SK-MEL-5 (cell line): ENCODE measurements at regions not wholly inside any gene's neighbourhood (a gene's known extent, or its start where the extent isn't known, plus 50 kb on each side); places are given as distances from the start of the nearest gene placed in this dataset.
A peak's percentile ranks its signal among the peaks of the same experiment; 100 is the strongest.

Experiments used
- DNase-seq: peaks from one replicate; pipeline ENCODE4 v3.0.0-alpha.2; 2016; ENCODE audit warnings: low read depth, low spot score
- in situ Hi-C: cut with HindIII; loops from 2 replicates; pipeline ENCODE4 v1.10.0; 2016; ENCODE audit warnings: low sequenced_read_pairs, high pct_unique_total_duplicates, low pct_unique_long_range_greater_than_20kb

DNA sequence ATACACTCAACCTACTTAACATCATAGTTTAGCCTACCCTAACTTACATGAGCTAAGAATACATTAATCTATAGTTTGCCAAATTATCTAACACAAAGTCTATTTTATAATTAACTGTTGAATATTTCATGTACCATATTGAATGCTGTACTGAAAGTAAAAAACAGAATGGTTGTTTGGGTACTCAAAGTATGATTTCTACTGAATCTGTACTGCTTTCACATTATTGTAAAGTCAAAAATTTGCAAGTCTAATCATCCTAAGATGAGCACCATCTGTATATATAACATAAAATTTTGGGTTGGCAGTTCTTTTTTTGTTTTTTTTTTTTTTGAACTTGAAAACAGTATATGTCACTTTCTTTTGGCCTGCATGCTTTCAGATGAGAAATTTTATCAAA, 1212.6 kb downstream of the SLITRK5 start:
- in situ Hi-C loops: no loop called here
- no peak for DNase-seq

DNA sequence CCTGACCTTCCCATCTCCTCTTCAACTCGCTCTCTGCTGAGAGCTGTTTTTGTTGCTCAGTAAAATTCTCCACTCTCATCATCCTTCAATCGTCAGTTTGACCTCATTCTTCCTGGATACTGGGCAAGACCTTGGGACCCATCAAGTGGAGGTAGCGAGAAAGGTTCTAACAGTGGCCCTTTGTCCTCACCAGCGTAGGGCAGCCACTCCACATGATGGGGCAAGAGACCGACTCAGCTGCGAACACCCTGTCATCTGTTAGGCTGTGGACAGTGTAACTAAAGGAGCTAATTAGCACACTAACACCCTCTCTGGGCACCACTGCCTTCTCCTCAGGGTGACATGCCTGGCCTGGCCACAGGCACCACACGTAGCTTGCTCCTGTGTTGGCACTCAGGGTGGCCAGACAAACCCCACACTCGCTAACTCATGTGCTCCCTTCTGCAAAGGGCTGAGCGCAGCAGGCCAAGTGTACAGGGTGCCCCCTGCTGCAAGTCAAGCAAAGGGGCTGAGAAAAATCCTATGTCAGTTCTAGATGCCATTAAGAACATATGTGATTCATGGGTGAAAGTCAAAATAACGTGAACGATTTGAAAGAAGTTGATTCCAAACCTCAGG, 1216.0 kb downstream of the SLITRK5 start:
- in situ Hi-C loops: no loop called here

DNA sequence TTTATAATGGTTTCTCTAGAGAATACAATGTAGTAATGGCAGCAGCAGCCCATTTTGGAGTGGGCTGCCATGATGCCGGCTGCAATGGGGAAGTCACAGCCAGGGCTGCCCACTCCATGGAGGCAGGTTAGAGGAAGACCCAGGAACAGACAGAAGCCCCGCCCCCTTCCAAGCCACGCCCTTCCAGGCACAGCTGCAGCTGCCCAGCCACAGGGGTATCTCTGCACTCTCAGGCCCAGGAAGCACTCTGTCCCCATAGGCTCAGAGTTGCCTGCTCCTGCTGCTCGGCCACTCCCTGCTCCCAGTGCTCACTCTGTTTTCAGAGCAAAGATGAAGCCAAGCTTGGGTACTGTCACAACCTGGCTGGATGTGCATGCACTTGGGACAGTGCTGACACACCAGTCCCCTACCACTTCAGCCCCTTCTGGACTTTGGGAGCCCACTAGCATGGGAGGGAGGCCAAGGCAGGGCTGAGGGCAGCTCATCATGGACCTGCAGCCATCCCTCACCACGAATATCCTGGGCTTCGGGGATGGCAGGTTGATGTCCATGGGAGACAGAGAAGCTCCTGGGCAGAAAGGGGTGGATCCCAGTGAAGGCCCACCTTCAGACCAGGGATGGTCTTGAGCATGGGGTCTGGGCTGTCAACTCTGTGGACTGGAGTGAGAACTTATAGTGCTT, 1224.2 kb downstream of the SLITRK5 start:
- DNase-seq: no peak
- in situ Hi-C loops: no loop called here

More for the DNA sequence above, 1216.0 kb downstream of the SLITRK5 start:
- peak; percentile 90 for DNase-seq

DNA sequence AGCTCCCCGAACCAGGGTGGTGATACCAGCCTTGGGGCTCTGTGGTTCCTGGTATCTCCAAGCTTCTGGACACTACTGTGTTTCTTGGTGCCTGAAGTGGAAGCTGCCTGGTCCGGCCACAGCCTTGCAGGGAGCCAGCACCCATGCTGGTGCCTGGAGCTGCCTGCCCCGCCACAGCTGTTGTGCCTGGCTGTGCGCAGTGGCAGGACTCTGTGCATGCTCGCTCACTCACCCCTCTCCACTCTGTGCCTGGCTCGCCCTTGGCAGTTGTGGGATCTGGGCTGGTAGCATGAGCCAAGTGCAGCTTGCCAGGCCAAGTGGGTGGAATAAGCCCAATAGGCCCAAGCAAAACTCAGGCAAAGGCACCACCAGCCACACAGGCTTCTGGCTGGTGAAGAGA, 1225.3 kb downstream of the SLITRK5 start:
- DNase-seq: no peak
- in situ Hi-C loops: no loop called here

DNA sequence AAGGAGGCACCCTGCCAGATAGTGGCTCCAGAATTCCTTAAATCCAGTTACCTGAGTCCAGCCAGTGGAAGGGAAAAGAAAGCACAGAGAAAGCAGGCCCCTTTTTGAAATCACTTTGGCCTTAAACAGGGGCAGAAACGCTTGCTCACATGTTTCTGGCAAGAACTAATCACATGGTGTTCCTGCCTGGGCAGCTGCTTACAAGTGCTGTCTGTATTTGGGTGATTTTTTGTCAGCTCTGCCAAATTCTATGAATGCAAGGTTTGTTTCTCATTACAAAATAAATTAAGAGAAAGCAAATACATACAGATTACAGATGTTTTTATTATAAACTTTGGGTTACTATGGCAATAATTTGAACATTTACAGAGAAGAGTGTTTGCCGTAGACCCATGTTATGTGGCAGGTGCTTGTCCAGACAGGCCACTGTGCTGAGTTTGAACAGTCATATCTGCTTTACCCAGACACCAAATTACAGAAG, 1237.8 kb downstream of the SLITRK5 start:
- in situ Hi-C loops: no loop called here
- peak; percentile 78 for DNase-seq

DNA sequence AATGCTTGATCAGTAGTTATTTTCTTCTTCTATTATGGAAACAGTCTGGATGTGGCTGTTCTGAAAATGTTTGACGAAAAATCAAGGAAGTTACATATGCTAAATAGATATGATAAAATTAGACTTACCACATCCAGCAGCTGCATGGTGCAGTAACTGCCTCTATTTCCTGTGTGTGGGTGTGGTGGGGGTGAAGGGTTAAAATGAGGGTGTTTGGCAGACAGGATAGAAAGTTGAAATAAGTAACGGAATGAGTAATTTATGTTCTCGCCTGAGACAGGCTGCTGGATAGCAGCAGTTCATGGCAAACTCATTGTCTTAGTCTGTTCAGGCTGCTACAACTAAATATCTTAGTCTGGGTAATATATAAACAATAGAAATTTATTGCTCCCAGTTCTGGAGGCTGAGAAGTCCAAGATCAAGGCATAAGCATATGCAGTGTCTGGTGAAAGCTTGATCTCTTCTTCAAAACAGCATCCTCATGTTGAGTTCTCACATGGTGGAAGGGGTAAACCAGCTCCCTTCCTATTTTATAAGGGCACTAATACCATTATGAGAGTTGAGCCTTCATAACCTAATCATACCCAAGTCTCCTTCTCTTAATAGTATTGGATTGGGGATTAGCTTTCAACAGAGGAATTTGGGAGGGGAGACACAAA, 1248.9 kb downstream of the SLITRK5 start:
- in situ Hi-C loops: no loop called here
- DNase-seq: no peak

DNA sequence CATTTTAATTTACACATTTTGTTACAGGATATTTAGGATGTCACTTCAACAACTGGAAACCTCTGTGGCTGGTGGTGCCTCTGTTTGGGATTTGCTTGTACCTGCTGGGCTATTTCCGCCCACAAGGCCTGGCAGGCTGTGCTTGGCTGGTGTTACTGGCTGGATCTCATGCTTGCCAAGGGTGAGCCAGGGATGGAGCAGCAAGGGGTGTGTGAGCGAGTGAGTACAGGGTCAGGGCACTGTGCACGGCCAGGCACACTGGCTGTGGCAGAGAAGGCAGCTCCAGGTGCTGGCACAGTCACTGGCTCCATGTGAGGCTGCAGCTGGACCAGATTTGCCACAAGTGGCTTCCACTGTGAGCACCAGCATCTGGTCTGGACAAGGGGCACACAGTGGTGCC, 1254.8 kb downstream of the SLITRK5 start:
- in situ Hi-C loops: no loop called here
- DNase-seq: no peak

DNA sequence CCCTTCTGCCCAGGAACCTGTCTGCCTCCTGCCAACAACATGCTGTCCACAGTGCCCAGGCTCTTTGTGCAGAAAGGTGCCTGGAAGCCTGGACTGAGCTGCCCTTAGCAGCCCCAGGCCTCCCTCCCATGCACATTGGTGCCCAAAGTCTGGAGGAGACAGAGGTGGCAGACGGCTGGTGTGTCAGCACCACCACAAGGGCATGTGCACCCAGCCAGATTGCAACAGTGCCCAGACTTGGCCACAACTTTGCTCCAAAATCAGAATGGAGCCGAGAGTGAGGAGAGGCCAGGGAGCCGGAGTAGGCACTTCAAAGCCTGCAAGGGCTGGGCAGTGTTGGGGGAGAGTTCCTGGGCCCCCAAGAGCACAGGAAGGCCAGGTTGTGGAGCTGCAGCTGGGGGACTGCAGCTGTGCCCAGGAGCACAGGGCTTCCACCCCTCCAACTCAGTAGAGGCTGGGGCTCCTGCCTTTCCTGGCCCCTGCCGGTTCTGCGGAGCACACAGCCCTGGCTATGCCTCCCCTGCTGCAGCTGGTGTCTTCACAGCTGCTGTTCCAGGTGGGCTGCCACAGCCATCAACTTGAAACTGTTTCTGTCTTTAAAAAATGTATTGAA, 1255.8 kb downstream of the SLITRK5 start:
- in situ Hi-C loops: no loop called here
- DNase-seq: no peak

DNA sequence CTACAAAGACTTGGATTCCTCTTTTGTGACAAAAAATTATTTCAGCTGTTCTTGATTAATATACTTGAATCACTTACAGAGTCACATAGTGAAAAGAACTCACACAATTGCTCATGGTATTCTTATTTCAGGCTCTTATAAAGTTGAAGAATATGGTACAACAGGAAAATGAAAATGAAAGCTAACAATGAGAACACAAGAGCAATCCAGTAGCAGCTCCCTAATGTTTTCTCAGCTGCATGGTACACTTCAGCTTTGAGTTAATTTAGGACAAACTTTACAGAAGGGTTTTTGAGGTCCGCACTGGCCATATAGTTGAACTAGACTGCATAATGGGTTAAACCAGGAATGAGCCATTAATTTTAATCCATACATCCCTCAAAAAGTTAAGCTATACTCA, 1261.8 kb downstream of the SLITRK5 start:
- DNase-seq: no peak
- in situ Hi-C loops: no loop called here

DNA sequence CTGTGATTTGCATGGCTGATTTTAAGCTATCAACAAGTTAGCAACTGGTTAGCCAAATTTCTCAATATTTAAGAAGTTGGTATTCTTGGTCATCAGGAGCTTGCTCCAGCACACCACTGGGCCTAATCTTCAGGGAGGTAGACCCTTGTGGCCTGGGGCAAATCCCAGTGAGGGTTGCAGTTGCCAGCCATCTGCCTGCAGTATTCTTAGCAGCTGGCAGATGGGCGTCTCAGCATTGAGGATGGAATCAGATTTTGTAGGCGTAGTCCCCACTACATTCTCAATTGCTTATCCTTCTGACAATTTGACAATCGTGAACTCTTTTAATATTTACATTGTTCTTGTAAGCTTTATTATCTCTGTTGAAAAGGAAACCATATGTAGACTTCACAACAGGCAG, 1266.2 kb downstream of the SLITRK5 start:
- in situ Hi-C loops: no loop called here
- DNase-seq: no peak

DNA sequence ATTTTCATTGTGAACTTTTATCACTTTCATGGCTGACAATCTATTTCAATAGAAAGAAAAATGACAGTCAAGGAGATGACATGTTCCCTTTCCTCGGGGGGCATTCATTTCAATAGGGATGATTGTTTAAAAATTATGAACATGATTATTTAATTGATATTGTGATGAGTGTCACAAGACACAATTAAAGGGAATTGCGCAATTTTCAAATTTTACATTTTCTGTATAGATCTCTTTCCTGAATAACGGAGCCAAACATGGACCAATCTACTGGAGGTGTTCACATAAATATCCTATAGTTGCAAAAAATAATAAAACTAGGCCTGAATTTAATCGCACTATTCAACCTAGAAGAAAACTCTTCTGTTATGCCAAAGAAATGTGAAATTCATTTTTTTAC, 1274.6 kb downstream of the SLITRK5 start:
- DNase-seq: no peak
- in situ Hi-C loops: no loop called here

DNA sequence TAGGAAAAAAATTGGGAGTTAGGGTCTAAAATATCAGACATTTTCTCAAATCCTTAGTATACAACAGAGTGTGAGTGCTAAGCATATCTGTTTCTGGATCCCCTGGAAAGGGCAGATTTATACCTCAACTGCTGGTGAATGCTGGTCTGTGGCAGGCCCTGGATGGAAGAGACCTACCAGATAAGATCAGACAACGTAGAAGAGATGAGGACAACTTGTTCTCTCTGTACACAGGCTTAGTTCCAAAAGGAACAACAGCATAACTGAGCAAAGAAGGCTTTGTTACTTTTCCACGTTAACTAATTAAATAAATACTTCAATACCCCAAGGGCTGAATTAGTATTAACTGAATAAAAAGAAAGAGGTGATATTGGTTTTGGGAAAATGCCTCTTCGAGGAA, 1277.3 kb downstream of the SLITRK5 start:
- in situ Hi-C loops: no loop called here
- no peak for DNase-seq

DNA sequence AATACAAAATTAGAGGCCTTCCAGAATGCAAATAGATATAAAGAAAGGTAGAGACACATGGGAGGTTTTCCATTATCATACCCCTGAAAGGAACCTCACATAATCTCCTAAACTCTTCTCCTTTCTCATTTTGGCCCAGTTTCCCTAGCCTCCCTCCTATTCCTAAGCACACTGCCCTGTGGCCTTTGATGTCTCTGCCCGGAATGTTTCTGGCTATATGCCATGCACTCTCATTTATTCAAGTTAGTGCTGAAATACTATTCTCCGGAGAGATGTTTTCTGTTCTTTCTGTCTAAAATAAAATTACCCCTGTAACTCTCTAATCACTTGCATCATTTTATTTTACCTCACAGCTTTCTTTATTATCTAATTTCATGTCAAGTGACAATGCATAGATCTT, 1287.7 kb downstream of the SLITRK5 start:
- in situ Hi-C loops: no loop called here

DNA sequence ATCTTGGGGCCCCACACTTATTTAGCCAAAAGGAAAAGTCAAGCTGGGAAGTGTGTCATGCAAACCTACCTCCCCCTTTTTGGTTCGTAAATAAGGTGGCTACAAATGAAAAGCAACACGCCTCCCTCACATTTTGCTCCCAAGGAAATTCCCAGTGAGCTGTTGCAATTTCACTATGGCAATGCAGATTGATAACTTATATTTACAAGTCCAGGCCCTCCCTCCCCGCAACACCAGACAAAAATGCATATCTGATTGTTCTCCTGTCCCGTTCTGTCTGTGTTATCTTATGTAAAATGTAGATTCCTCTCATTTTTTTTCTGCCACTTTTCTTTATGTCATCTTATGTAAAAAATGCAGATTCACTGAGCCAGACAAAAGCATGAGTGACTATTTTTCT, 1305.3 kb downstream of the SLITRK5 start:
- in situ Hi-C loops: no loop called here
- no peak for DNase-seq

More for the DNA sequence above, 1287.7 kb downstream of the SLITRK5 start:
- DNase-seq: no peak

DNA sequence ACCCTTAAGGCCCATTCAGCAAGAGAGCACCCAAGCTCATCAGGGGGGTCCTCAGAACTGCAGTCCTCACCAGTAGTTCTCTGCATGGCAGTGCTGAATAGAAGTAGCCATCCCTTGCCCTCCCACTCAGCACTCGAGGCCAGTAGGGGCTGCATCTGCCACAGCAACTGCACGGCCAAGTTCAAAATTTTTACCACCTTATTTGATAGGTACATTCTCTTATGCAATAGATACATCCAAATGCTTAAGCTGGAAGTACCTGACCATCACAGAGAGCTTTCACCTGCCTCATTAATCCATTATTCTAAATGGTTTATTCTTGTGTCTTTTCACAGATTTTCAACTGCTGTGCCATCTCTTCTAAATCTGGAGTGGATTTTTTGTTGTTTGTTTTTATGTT, 1307.4 kb downstream of the SLITRK5 start:
- no peak for DNase-seq
- in situ Hi-C loops: no loop called here

DNA sequence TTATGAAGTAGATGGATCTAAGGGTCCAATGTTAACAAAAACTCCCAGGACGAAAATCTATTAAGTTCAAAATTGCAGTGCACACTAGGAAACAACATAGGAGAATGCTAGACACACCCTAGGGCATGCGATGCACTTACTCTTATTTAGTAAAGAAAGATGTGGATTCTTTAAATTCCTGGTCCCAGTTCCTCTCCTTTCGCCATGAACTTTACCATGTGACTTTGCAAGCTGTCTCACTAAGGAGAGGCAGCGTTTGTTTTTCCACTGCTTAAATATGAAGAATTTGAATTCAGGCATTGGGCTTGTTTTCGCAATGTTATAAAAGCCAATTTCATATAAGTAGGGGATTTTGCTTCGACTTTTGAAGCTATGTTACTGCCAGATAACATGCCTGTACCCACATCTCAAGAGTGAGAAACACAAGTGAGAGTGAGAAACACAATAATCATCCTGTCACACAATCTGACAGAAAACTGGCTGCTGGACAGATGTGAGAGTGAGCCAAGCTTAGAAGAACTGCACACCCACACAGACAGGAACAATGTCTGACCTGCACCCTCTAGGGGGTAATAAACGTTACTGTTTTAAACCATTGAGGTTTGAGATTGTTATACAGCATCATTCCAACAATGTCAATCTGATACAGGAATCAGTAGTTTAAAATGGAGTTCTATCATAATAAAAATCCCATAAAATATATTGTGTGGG, 1308.4 kb downstream of the SLITRK5 start:
- DNase-seq: peak; percentile 13
- in situ Hi-C loops: no loop called here

DNA sequence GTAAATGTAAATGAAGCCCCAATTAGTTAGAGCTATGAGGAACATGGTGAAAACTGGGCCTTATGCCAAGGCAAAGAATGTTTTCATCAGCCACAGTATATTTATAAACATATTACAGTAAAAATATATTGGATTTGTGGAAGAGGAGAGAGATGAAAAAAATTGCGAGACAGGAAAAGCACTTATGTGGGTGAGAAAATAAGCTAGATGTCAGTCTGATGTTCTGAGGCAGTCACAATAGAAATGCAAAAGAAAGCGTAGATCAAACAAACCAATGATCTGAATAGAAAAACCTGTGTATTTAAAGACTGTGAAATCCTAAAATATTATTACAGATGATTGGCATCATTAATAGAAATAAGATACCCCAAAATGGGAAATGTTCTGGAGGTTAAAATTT, 1332.5 kb downstream of the SLITRK5 start:
- no peak for DNase-seq
- in situ Hi-C loops: no loop called here

DNA sequence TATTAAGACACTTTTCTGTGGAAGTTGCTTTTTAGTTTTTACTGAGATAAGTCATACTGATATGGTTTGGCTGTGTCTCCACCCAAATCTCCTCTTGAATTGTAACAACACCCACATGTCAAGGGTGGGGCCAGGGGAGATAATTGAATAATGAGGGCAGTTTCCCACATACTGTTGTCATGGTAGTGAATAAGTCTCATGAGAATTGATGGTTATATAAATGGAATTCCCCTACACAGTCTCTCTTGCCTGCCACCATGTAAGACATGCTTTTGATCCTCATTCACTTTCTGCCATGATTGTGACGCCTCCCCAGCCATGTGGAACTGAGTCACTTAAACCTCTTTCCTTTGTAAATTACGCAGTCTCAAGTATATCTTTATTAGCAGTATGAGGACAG, 1340.4 kb downstream of the SLITRK5 start:
- no peak for DNase-seq
- in situ Hi-C loops: no loop called here
